ENCODE measurements at regions not wholly inside any gene's neighbourhood (a gene's known extent, or its start where the extent isn't known, plus 50 kb on each side); places are given as distances from the start of the nearest gene placed in this dataset.

GRCh38 chr5:107764282-107764681, 93.5 kb upstream of the EFNA5 start:
- Histone ChIP-seq H3F3A (ENCODE audit: insufficient read depth) (no peaks in the 10 kb centered on the region), H3K9me3 (ENCODE audit: low read depth) (no peaks in the 10 kb centered on the region), H3K9me2 (ENCODE audit: insufficient read depth) (no peaks in the 10 kb centered on the region), H4K20me1 (ENCODE audit: insufficient read depth) (no peaks in the 10 kb centered on the region), H3K36me3 (ENCODE audit: low read depth) (no peaks in the 10 kb centered on the region), H3K79me2 (ENCODE audit: insufficient read depth) (no peaks in the 10 kb centered on the region), H3K4me2 (ENCODE audit: unreplicated experiment) (no peak overlapping the region), H3K27me3 (replicated peaks; ENCODE audit: insufficient read depth) (no peaks in the 10 kb centered on the region; the same call in 1 of the 2 replicates), H3K9ac (no peak overlapping the region), H3K4me3 (no peak overlapping the region), H3K4me1 (ENCODE audit: insufficient read depth) (no peaks in the 10 kb centered on the region), H2AFZ (no peak overlapping the region), H3K27ac (no peak overlapping the region)
- in situ Hi-C loops (cut with MboI) = no loop called here
- no peak for TF ChIP-seq EZH2 (IDR thresholded peaks at IDR 0.05; ENCODE audit: insufficient read depth, poor library complexity, severe bottlenecking)
- no peak for TF ChIP-seq EZH2phosphoT487 (IDR thresholded peaks at IDR 0.05; ENCODE audit: insufficient read depth, low read depth)
- WGBS, 2 experiments (ENCODE audit: low coverage in 1 of 2, low lambda C conversion rate in 2 of 2, missing lambda C conversion rate in 2 of 2) = 74 to 82% methylated on average over 5 of the region's 5 CpGs
- no peak for DNase-seq

GRCh38 chr5:107753427-107753826, 82.7 kb upstream of the EFNA5 start:
- in situ Hi-C loops (cut with MboI) = no loop called here
- no peaks in the 10 kb centered on the region for H3K9me2 ChIP-seq (ENCODE audit: insufficient read depth)
- no peaks in the 10 kb centered on the region for H3F3A ChIP-seq (ENCODE audit: insufficient read depth)
- H2AFZ ChIP-seq = no peak overlapping the region
- no peaks in the 10 kb centered on the region for H3K9me3 ChIP-seq (ENCODE audit: low read depth)
- no peaks in the 10 kb centered on the region for H3K27me3 ChIP-seq (replicated peaks; ENCODE audit: insufficient read depth)
- no peaks in the 10 kb centered on the region for H3K4me1 ChIP-seq (ENCODE audit: insufficient read depth)
- DNase-seq = no peak
- no peaks in the 10 kb centered on the region for H3K36me3 ChIP-seq (ENCODE audit: low read depth)
- no peak overlapping the region for H3K4me3 ChIP-seq
- no peaks in the 10 kb centered on the region for H4K20me1 ChIP-seq (ENCODE audit: insufficient read depth)
- no peak overlapping the region for H3K9ac ChIP-seq
- no peaks in the 10 kb centered on the region for H3K79me2 ChIP-seq (ENCODE audit: insufficient read depth)
- H3K27ac ChIP-seq = no peak overlapping the region
- no peak for TF ChIP-seq EZH2 (IDR thresholded peaks at IDR 0.05; ENCODE audit: insufficient read depth, poor library complexity, severe bottlenecking)
- no peak for TF ChIP-seq EZH2phosphoT487 (IDR thresholded peaks at IDR 0.05; ENCODE audit: insufficient read depth, low read depth)
- H3K4me2 ChIP-seq (ENCODE audit: unreplicated experiment) = no peak overlapping the region
- WGBS, 2 experiments (ENCODE audit: low coverage in 1 of 2, low lambda C conversion rate in 2 of 2, missing lambda C conversion rate in 2 of 2) = 48 to 60% methylated on average over 4 of the region's 4 CpGs

- TF ChIP-seq EZH2 (IDR thresholded peaks at IDR 0.05; ENCODE audit: insufficient read depth, poor library complexity, severe bottlenecking) = no peak
- TF ChIP-seq EZH2phosphoT487 (IDR thresholded peaks at IDR 0.05; ENCODE audit: insufficient read depth, low read depth) = no peak
- no peaks in the 10 kb centered on the region for H3K27me3 ChIP-seq (replicated peaks; ENCODE audit: insufficient read depth)
- no peaks in the 10 kb centered on the region for H4K20me1 ChIP-seq (ENCODE audit: insufficient read depth)
- H3K9me3 ChIP-seq (ENCODE audit: low read depth) = no peaks in the 10 kb centered on the region
- peaks cover 8% of the 10 kb centered on the region for H3F3A ChIP-seq (ENCODE audit: insufficient read depth)
- no peak overlapping the region for H3K27ac ChIP-seq
- no peak overlapping the region for H3K9ac ChIP-seq
- in situ Hi-C loops (cut with MboI) = no loop called here
- H3K4me2 ChIP-seq (ENCODE audit: unreplicated experiment) = no peak overlapping the region
- H2AFZ ChIP-seq = no peak overlapping the region
- DNase-seq = no peak
- H3K4me3 ChIP-seq = no peak overlapping the region
- no peaks in the 10 kb centered on the region for H3K36me3 ChIP-seq (ENCODE audit: low read depth)
- H3K9me2 ChIP-seq (ENCODE audit: insufficient read depth) = no peaks in the 10 kb centered on the region
- WGBS, 2 experiments (ENCODE audit: low coverage in 1 of 2, low lambda C conversion rate in 2 of 2, missing lambda C conversion rate in 2 of 2) = 67 to 71% methylated on average over 5 of the region's 5 CpGs
- no peaks in the 10 kb centered on the region for H3K79me2 ChIP-seq (ENCODE audit: insufficient read depth)
- peaks cover 4% of the 10 kb centered on the region; the same call in 1 of the 2 replicates for H3K4me1 ChIP-seq (ENCODE audit: insufficient read depth)
Measured at GRCh38 chr5:107744418-107745330, 73.9 kb upstream of the EFNA5 start.

- Histone ChIP-seq H3K4me2 (ENCODE audit: unreplicated experiment) (no peak overlapping the region), H4K20me1 (ENCODE audit: insufficient read depth) (no peaks in the 10 kb centered on the region), H3K4me1 (ENCODE audit: insufficient read depth) (peaks cover 4% of the 10 kb centered on the region; the same call in 1 of the 2 replicates), H2AFZ (peak overlapping the region; percentile 64), H3K27me3 (replicated peaks; ENCODE audit: insufficient read depth) (no peaks in the 10 kb centered on the region), H3K9me2 (ENCODE audit: insufficient read depth) (no peaks in the 10 kb centered on the region), H3K27ac (peak overlapping the region; percentile 28), H3F3A (ENCODE audit: insufficient read depth) (peaks cover 8% of the 10 kb centered on the region), H3K4me3 (no peak overlapping the region), H3K9me3 (ENCODE audit: low read depth) (no peaks in the 10 kb centered on the region), H3K9ac (no peak overlapping the region), H3K36me3 (ENCODE audit: low read depth) (no peaks in the 10 kb centered on the region), H3K79me2 (ENCODE audit: insufficient read depth) (no peaks in the 10 kb centered on the region)
- WGBS, 2 experiments (ENCODE audit: low coverage in 1 of 2, low lambda C conversion rate in 2 of 2, missing lambda C conversion rate in 2 of 2) = 70 to 73% methylated on average over 3 of the region's 3 CpGs
- DNase-seq = peak; percentile 75
- TF ChIP-seq EZH2phosphoT487 (IDR thresholded peaks at IDR 0.05; ENCODE audit: insufficient read depth, low read depth) (no peak), EZH2 (IDR thresholded peaks at IDR 0.05; ENCODE audit: insufficient read depth, poor library complexity, severe bottlenecking) (no peak)
- in situ Hi-C loops (cut with MboI) = no loop called here
Measured at GRCh38 chr5:107743373-107744000, 72.8 kb upstream of the EFNA5 start.

Measured in GM23248 (cell line).